HPDE6-E6E7 (cell line): ENCODE measurements at regions not wholly inside any gene's neighbourhood (a gene's known extent, or its start where the extent isn't known, plus 50 kb on each side); places are given as distances from the start of the nearest gene placed in this dataset.
A peak's percentile ranks its signal among the peaks of the same experiment; 100 is the strongest.
"Not testable (repeated sequence)": the region's sequence is repeated elsewhere in the genome, so short reads cannot be mapped to it uniquely, and the experiment has no call there.

Source experiments
- DNase-seq: peaks from one replicate; pipeline ENCODE4 v3.0.0; 2011; ENCODE audit warnings: missing footprints; ENCODE audit errors: extremely low spot score

DNA sequence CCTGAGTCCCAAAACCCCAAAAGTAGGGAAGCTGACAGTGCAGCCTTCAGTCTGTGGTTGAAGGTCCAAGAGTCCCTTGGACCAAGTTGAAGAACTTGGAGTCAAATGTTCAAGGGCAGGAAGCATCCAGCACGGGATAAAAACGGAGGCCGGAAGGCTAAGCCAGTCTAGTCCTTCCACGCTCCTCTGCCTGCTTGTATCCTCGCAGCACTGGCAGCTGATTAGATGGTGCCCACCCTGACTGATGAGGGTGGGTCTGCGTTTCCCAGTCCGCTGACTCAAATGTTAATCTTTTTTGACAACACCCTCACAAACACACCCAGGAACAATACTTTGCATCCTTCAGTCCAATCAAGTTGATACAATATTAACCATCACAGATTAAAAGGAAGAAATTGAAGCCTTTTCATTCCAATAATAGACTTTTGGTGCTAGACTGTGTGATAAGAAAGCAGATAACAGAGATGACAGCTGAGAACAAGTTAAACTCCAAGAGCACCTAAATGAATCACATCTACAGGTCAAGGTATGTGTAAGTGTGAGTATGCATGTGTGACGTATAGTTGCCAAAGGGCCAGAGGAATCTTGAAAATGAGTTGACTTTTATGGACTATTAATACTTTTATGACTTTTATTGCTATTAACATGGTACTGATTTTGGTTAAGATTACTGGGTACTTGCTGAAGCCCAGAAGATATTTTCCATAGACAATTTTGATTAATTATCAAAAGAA, 933.5 kb upstream of the SOX9 start:
- no peak for DNase-seq

DNA sequence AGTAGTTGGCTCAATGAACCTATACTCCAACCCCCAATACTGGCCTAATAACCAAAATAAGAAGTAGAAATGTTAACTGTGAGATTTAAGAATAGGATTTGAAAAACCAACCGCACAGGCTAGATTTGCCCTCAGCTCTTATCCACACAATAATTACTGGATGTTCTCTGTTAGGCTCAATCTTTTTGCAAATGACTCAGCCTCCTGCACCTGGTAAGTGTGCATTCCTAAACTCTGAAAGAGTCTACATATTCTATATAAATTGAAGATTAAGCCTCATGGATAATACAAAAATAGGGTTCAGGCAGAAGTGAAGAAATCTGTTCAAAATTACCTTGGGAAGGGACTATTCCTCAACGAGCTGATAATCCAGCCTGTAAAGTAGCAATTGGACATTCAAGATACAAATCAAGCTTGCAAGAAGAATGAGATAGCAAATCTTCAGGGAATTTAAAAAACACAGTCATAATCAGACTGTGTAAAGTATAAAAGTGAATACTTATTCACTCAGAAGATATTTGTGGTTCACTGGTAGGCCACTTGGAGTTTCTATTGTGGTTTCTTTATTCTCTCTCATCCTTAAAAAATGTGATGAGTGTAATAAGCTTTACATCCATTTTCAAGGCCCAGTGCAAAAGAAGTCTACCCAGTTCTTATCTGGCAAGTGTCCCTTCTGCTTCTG, 931.9 kb upstream of the SOX9 start:
- peak; percentile 52 for DNase-seq

DNA sequence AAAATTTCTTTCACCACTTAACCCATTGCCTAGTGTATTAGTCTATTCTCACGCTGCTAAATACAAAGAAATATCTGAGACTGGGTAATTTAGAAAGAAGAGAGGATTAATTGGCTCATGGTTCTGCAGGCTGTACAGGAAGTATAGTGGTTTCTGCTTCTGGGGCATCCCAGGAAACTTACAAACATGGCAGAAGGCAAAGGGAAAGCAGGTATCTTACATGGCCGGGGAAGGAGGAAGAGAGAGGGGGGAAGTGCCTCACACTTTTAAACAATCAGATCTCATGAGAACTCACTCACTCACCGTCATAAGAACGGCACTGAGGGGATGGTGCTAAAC, 931.4 kb upstream of the SOX9 start:
- no peak for DNase-seq

DNA sequence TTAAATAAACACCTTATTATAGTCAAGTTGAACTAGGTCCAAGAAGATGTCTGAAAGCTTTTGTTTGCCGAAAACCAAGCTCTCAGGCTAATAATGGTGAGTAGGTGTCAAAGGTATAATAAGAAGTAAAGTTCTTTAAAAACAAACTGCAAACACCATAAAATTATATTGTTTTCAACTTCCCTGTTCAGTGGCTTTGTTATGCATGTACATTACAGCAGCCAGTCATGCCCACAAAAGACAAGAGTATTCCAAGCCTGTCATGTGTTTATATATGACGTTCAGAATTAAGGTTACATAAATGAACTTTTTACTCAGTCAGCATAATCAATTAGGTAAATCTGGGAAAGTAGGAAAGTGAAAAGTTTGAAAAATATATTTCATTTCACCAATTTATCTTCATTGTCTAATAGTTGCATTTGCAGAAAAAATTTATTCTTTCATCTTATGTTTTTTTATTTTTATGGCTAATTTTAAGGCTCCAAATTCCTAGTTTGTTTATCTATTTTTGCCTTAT, 928.7 kb upstream of the SOX9 start:
- DNase-seq, result no peak

- DNase-seq, result no peak
These were observed 928.0 kb upstream of the SOX9 start for GRCh38 chr17:71192848-71193247.

DNA sequence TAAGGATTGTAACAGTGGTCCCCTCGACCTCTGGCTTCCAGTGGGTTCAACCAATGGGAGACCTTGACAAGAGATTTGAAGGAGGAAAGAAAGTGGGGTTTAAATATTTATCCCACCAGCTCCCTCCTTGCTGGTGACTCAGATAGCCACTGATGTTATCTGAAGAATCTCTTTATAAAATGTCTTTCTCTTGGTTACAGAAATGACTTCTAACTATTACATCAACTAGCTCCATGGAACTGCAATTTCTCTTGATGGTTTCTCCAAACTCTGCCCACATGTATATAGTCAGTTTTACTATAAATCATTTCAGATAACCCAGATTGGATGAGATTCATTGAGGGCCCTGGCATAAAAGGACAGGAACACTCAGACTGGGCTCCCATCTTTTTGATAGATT, 920.2 kb upstream of the SOX9 start:
- DNase-seq, result no peak

DNA sequence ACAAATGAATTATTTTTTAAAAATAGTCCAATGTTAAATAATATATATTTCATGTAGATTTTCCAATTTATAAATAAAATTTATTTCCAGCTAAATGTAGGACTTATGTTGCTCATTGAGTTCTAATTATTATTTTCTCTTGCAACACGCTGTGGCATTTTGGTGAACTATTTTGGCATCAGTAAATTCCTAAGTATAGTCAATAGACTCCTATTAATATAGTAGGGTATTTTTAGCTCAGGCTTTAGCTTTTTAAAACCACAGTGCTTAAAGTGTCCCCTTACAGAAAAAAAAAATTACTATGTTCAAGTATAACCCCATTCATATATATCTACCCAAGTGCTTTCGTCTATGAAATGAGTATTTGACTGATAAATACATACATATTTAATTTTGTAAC, 919.2 kb upstream of the SOX9 start:
- no peak for DNase-seq

GRCh38 chr17:71202449-71202848, 918.4 kb upstream of the SOX9 start:
- DNase-seq, result no peak

DNA sequence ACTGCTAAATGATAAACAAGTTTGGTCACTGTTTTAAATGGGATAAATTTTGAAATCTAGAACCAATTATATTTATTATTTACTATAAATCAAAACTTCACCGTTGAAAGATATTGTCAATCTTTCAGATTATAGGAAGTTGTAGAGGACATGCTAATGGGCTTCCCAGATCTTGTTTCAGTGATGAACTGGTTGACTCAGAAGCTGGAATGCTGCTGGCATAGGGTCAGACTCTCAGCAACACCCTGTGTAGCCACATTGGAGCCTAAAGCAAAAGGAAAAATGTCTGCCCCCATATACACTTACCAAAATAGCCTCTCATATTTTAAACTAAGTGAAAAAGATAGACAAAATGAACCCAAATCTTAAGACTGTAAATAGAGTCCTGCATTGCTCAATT, 916.9 kb upstream of the SOX9 start:
- no peak for DNase-seq

DNA sequence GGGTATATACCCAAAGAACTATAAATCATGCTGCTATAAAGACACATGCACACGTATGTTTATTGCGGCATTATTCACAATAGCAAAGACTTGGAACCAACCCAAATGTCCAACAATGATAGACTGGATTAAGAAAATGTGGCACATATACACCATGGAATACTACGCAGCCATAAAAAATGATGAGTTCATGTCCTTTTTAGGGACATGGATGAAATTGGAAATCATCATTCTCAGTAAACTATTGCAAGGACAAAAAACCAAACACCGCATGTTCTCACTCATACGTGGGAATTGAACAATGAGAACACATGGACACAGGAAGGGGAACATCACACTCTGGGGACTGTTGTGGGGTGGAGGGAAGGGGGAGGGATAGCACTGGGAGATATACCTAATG, 914.9 kb upstream of the SOX9 start:
- DNase-seq, result not testable (repeated sequence)

DNA sequence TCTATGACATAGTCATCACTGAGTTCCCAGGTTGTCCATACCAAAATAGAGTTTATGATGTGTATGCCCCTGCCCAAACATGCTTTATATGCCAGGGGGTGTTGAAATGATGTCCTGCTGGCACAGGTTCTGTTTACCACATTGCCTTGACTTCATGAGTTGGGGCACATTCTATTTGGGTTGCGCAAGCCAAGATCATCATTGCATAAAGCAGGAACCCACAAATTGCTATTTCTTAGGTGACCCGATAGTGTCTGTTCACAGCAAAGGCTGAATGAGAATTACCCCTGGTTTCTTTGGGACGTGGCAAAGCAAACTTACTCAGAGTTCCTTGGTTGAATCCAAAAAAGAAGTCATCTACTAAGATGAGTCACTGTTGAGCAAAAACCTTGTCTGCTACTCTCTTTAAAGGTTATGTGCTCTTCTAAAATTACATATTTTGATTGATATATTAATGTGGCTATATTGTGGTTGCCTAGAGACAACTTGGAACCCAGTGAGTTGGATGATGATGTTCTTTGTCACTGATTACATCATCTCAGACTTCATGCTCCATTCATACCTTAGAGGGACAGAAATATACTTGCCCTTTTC, 912.6 kb upstream of the SOX9 start:
- peak; percentile 17 for DNase-seq

DNA sequence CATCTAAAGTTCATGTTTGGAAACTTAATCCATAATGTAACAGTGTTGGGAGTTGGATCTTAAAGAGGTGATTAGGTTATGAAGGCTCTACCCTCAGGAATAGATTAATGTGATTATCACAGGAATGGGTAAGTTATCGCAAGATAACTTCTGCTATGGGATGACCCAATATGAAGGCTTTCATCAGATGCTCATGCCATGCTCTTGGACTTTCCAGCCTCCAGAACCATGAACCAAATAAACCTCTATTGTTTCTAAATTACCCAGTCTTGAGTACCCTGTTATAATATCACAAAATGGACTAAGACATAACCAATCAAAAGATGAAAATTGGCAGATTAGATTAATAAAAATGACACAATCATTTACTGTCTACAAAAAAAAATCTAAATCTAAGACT, 906.9 kb upstream of the SOX9 start:
- no peak for DNase-seq

DNA sequence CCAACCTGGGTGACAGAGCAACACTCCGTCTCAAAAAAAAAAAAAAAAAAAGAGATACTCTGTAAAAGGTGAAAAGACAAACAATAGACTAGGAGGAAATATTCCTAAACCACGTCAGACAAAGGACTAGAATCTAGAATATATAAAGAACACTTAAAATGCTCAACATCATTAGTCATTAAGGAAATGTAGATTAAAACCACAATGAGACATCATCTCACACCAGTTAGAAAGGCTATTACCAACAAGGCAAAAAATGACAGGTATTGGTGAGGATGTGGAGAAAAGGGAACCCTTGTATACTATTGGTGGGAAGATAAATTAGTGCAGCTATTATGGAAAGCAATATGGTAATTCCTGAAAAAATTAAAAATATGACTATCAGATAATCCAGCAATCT, 903.1 kb upstream of the SOX9 start:
- DNase-seq, result no peak

- no peak for DNase-seq
These were observed 895.8 kb upstream of the SOX9 start for GRCh38 chr17:71224824-71225575.

DNA sequence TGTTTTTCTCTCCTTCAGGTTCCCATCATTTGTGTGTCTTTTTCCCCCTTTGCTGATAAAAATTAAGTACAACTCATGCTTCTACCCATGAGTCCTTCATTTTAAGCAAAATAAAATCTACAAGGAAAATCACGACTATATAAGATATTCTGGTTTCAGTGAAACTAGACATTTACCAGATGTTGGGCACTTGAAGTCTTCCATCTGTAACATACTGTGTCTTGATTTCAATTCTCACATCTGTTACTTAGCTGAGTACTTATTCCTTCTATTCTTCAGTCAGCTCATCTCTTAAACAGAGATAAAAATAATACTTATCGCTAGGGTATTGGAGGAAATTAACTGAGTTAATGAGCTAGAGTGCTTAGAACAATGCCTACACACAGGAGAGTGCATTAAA, 893.0 kb upstream of the SOX9 start:
- DNase-seq, result no peak

GRCh38 chr17:71229070-71229469, 891.8 kb upstream of the SOX9 start:
- DNase-seq, result no peak

DNA sequence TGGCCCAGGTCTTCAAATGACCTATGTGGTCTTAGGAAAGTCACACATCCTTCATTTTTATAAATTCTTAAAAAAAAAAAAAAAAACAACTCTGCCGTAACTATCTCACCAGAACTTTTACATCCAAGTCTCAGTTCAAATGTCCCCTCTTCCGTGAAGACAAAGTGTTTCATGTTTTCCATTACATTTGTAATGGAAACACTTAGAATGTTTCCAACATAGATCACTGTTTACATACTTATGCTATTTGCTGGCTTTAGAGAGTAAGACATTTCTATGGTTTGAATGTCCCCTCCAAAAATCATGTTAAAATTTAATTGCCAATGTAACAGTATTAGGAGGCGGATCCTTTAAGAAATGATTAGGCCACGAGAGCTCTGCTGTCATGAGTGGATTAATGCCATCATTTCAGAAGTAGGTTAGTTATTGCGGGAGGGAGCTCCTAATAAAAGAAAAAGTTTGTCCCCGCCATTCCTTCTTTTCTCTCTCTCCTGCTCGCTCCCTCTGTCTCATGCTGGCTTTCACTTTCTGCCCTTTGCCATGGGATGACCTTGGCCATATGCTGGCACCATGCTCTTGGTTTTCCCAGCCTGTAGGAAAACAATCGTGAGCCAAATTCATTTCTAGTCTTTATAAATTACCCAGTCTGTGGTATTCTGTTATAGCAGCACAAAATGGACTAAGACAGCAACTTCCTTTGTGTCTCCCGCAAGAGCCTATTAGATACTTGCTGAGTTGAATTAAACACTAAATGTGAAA, 887.8 kb upstream of the SOX9 start:
- no peak for DNase-seq

GRCh38 chr17:71234349-71234748, 886.5 kb upstream of the SOX9 start:
- no peak for DNase-seq

- peak; percentile 27 for DNase-seq
These were observed 882.8 kb upstream of the SOX9 start for GRCh38 chr17:71237903-71238538.

- no peak for DNase-seq
These were observed 873.3 kb upstream of the SOX9 start for GRCh38 chr17:71247441-71248015.

- DNase-seq, result no peak
These were observed 869.5 kb upstream of the SOX9 start for GRCh38 chr17:71251276-71251675.
